ENCODE measurements at regions not wholly inside any gene's neighbourhood (a gene's known extent, or its start where the extent isn't known, plus 50 kb on each side); places are given as distances from the start of the nearest gene placed in this dataset.

DNA sequence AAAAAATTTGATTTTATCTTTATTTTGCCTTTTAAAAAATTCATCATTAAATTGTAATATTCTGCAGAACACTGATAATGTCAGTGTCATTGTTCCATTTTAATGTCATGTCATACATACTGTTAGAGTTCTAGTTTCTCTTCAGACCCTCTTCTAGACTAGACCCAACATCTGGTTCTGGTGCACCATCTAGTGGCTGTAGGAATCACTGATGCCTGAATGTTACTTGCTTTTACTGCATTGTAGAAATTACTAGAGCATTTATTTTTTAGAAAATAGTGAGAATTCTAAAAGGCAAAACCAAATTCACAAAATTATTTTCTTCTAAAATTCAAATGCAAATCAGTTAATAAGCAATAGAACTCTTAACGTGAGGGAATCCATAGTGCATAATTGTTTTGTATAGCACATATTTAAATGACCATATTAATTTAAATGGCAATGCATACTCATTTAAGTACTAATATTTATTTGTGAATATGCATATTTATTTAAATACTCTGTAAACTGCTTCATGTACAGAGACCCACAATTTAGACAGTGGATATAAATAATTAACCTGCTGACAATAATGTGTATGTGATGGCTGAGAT is 425.7 kb downstream of the KLF12 start:
- H3K4me3 ChIP-seq (ENCODE audit: low read depth, low read length), result no peak overlapping the region
- peak; percentile 49; the same call in 1 of the 2 replicates for TF ChIP-seq CTCF (IDR thresholded peaks at IDR 0.05; ENCODE audit: borderline replicate concordance, insufficient read depth, low read depth, low read length)

DNA sequence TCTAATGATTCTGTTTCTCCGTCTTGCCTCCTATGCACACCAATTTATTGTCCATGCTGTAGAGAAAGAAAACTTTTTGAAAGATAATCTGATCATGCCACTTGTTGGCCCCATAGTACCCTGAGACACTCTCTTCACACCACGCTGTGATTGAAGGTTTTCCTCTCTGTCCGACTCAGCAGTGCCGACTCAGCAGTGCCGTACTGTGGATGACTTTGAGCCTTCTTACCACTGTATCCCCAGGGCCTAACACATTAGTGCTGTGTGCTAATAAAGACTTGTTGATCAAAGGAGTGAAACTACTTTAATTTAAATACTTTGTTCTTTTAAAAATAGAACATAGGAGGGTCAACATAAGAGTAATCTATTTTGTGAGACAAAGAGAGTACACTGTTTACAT is 429.6 kb downstream of the KLF12 start:
- no peak overlapping the region for H3K4me3 ChIP-seq (ENCODE audit: low read depth, low read length)
- TF ChIP-seq CTCF (IDR thresholded peaks at IDR 0.05; ENCODE audit: borderline replicate concordance, insufficient read depth, low read depth, low read length), result no peak

DNA sequence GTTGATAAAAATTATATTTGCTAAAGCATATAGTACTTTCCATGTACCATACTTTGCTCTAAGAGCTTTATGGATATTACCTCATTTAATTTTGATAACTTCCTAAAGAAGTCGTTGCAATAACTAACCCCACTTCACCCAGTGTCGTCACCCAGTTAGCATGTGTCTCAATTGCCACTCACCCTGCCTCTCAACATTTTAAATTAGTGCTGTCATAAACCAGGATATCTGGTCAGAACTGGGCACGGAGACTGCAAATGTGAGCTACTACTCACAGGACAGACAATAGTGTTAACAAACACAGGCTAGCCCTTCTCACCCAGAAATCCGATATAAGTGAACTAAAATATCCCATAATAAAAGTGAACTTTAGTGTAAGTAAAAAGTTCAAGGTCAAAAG is 430.6 kb downstream of the KLF12 start:
- TF ChIP-seq CTCF (IDR thresholded peaks at IDR 0.05; ENCODE audit: borderline replicate concordance, insufficient read depth, low read depth, low read length), result no peak
- no peak overlapping the region for H3K4me3 ChIP-seq (ENCODE audit: low read depth, low read length)

DNA sequence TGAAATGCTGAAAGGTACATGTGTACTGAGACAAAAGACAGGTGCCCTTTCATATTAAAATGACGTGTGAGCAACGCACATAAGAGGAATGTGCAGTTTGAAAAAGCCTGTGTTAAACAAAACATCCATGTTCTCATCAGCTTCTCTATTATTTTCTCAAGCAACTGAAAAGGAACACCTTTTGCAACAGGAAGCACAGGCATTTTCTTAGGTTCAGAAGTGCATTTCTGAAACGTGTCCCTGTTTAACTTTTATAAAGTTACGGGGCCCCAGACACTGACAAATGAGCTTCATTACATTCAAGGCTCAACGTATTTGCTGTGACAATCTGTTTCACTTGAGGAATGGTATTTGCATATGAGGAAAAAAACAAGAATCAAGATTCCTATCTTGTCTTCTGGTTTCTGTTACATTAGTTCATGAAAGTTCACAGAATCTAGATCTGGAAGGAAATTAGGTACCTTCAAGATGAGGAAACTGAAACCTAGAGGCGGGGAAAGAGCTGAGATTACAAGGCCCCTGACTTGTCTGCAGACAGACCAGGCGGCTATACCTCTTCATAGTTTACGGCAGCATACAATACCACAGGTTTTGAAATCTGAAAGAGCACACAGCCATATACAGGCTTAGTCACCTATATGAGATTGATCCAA is 431.7 kb downstream of the KLF12 start:
- H3K4me3 ChIP-seq (ENCODE audit: low read depth, low read length), result no peak overlapping the region

GRCh38 chr13:73701160-73701559 is 433.0 kb downstream of the KLF12 start:
- no peak for TF ChIP-seq CTCF (IDR thresholded peaks at IDR 0.05; ENCODE audit: borderline replicate concordance, insufficient read depth, low read depth, low read length)
- no peak overlapping the region for H3K4me3 ChIP-seq (ENCODE audit: low read depth, low read length)

More for the DNA sequence above, 431.7 kb downstream of the KLF12 start:
- TF ChIP-seq CTCF (IDR thresholded peaks at IDR 0.05; ENCODE audit: borderline replicate concordance, insufficient read depth, low read depth, low read length), result no peak

GRCh38 chr13:73698859-73699258 is 435.3 kb downstream of the KLF12 start:
- TF ChIP-seq CTCF (IDR thresholded peaks at IDR 0.05; ENCODE audit: borderline replicate concordance, insufficient read depth, low read depth, low read length), result no peak
- no peak overlapping the region for H3K4me3 ChIP-seq (ENCODE audit: low read depth, low read length)

DNA sequence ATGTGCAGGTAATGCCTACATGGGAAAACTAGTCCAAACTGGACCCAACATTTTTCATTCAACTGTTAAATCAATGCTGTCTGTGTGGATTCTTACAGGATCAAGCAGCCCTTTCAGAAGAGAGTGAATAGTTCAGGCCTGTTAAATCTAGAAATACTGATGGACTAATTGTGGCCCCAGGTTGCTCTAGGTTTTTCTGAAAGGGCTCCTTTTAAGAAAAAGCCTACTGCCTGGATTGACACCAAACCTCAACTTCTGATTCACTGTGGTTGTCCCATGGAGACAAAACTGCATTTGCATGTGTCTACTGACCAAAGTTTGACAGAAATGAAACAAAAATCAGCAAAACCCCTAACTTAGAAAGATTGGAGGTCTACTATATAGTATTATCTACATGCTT is 437.0 kb downstream of the KLF12 start:
- no peak for TF ChIP-seq CTCF (IDR thresholded peaks at IDR 0.05; ENCODE audit: borderline replicate concordance, insufficient read depth, low read depth, low read length)
- no peak overlapping the region for H3K4me3 ChIP-seq (ENCODE audit: low read depth, low read length)

All from GM12875 (cell line).